T-cell (primary cell): ENCODE measurements at regions not wholly inside any gene's neighbourhood (a gene's known extent, or its start where the extent isn't known, plus 50 kb on each side); places are given as distances from the start of the nearest gene placed in this dataset.

ENCODE experiments used
- ATAC-seq, 4 experiments: fragments of 200-7000 bp in 3 of 4; fragments of 150-1000 bp in 1 of 4; cut with Tn5 transposase; replicated peaks in 1 of 4; 1 replicate in 3 of 4; 2 replicates in 1 of 4; pipeline ENCODE4 v1.10.0; 2021; ENCODE audit warnings: moderate library complexity in 3 of 4, mild to moderate bottlenecking in 2 of 4, moderate number of reproducible peaks in 1 of 4
- CTCF ChIA-PET, 2 donors: fragments of 300-600 bp; sonication (Branson Sonifier 250); formaldehyde crosslinking; loops; one replicate each; lab custom pipeline; 2022; ENCODE audit warnings: antibody characterized with exemption in 2 of 2; lab: Charles Lee
- POLR2A ChIA-PET, 2 donors: fragments of 300-600 bp; sonication (Branson Sonifier 250); formaldehyde crosslinking; loops; one replicate each; lab custom pipeline; 2022; ENCODE audit warnings: antibody characterized with exemption in 2 of 2; lab: Charles Lee
- DNase-seq, 35 experiments: peaks; one replicate each; pipeline versions ENCODE4 v3.0.0 to v3.0.0-alpha.2; 2013 to 2023
- H3K27ac ChIP-seq: one replicate; pipeline ENCODE4 v1.5.1; 2013; ENCODE audit warnings: low read length
- H3K27me3 ChIP-seq, 2 experiments: replicated peaks in 1 of 2; 1 replicate in 1 of 2; 2 replicates in 1 of 2; pipeline versions ENCODE4 v1.6.1 to v1.7.0; 2013; ENCODE audit warnings: low read length in 1 of 2, mixed read lengths in 1 of 2; ENCODE audit not compliant: control insufficient read depth in 2 of 2, insufficient read depth in 2 of 2; ENCODE audit errors: extremely low read depth in 1 of 2
- H3K36me3 ChIP-seq, 2 donors: 1 replicate in 1 of 2; 2 replicates in 1 of 2; pipeline versions ENCODE4 v1.6.1 to v1.7.0; 2013; ENCODE audit warnings: low read length in 1 of 2; ENCODE audit not compliant: control insufficient read depth in 2 of 2, insufficient read depth in 1 of 2; ENCODE audit errors: extremely low read depth in 1 of 2
- H3K4me1 ChIP-seq, 2 experiments: 1 replicate in 1 of 2; 2 replicates in 1 of 2; pipeline versions ENCODE4 v1.6.1 to v1.7.0; 2013; ENCODE audit warnings: low read length in 2 of 2, mixed read lengths in 1 of 2; ENCODE audit not compliant: insufficient read depth in 2 of 2, control insufficient read depth in 1 of 2; ENCODE audit errors: extremely low read depth in 1 of 2
- H3K4me3 ChIP-seq, 2 donors: 1 replicate in 1 of 2; 2 replicates in 1 of 2; pipeline versions ENCODE4 v1.5.1 to v1.7.0; 2013; ENCODE audit warnings: mild to moderate bottlenecking in 2 of 2, low read length in 1 of 2, moderate library complexity in 1 of 2; ENCODE audit not compliant: control insufficient read depth in 1 of 2; ENCODE audit errors: extremely low read depth in 1 of 2
- H3K9me3 ChIP-seq: 2 replicates; pipeline ENCODE4 v1.7.0; 2013
- H3K27ac Mint-ChIP-seq, 2 donors: one replicate each; pipeline ENCODE4 v1.8.0; 2020 to 2021; ENCODE audit warnings: mild to moderate bottlenecking in 2 of 2, mixed read lengths in 2 of 2
- H3K27me3 Mint-ChIP-seq, 2 donors: one replicate each; pipeline ENCODE4 v1.8.0; 2021 to 2022; ENCODE audit warnings: mixed read lengths in 2 of 2
- H3K36me3 Mint-ChIP-seq: one replicate; pipeline ENCODE4 v1.8.0; 2021; ENCODE audit warnings: mixed read lengths
- H3K4me1 Mint-ChIP-seq, 3 donors: one replicate each; pipeline ENCODE4 v1.8.0; 2020 to 2022; ENCODE audit warnings: mixed read lengths in 3 of 3, mild to moderate bottlenecking in 1 of 3
- H3K4me3 Mint-ChIP-seq, 3 donors: one replicate each; pipeline ENCODE4 v1.8.0; 2020 to 2022; ENCODE audit warnings: mild to moderate bottlenecking in 3 of 3, mixed read lengths in 3 of 3, moderate library complexity in 3 of 3
- H3K9me3 Mint-ChIP-seq, 3 donors: one replicate each; pipeline ENCODE4 v1.8.0; 2020 to 2022; ENCODE audit warnings: mixed read lengths in 3 of 3
- WGBS: methylation state at CpG from one replicate; pipeline ENCODE4 v1.1.5; 2013; ENCODE audit warnings: missing lambda C conversion rate; ENCODE audit not compliant: insufficient coverage; 5-methylcytosine and 5-hydroxymethylcytosine counted together

DNA sequence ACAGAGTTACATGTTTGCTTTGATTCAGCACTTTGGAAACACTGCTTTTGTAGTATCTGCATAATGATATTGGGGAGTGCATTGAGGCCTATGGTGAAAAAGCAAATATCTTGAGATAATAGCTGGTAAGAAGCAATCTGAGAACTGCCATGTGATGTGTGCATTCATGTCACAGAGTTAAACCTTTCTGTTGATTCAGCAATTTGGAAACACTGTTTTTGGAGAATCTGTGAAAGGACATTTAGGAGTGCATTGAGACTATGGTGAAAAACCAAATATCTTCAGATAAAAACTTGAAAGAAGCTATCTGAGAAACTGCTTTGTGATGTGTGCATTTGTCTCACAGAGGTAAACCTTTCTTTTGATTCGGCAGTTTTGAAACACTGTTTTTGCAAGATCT lies 346.8 kb downstream of the OR4C45 start:
- no peaks in the 10 kb centered on the region for H3K27me3 Mint-ChIP-seq
- ChIA-PET CTCF (no interaction called here), POLR2A (no interaction called here)
- no peak overlapping the region for H3K27ac Mint-ChIP-seq
- H3K4me3 ChIP-seq: no peak overlapping the region
- no peaks in the 10 kb centered on the region for H3K36me3 ChIP-seq
- peaks cover 8% of the 10 kb centered on the region for H3K9me3 ChIP-seq
- no peaks in the 10 kb centered on the region for H3K4me1 ChIP-seq
- H3K9me3 Mint-ChIP-seq: peaks cover 6 to 39% (median 27%) of the 10 kb centered on the region in 3 donors
- no peak for ATAC-seq
- no peaks in the 10 kb centered on the region for H3K27me3 ChIP-seq
- H3K4me3 Mint-ChIP-seq: no peak overlapping the region
- H3K27ac ChIP-seq: no peak overlapping the region
- H3K36me3 Mint-ChIP-seq: no peaks in the 10 kb centered on the region
- DNase-seq: no peak
- no peaks in the 10 kb centered on the region for H3K4me1 Mint-ChIP-seq
- 100% methylated on average over 1 of the region's 1 CpG for WGBS

DNA sequence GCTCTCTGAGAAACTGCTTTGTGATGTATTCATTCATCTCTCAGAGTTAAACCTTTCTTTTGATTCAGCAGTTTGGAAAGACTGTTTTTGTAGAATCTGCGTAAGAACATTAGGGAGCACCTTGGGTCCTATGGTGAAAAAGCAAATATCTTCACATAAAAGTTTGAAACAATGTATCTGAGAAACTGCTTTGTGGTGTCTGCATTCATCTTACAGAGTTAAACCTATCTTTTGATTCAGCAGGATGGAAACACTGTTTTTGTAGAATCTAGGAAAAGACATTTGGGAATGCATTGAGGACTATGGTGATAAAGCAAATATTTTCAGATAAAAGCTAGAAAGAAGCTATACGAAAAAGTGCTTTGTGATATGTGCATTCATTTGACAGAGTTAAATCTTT lies 361.3 kb downstream of the OR4C45 start:
- Mint-ChIP-seq H3K4me1 (no peaks in the 10 kb centered on the region), H3K4me3 (no peak overlapping the region), H3K36me3 (no peaks in the 10 kb centered on the region), H3K27ac (no peak overlapping the region), H3K27me3 (no peaks in the 10 kb centered on the region), H3K9me3 (peaks cover 16 to 59% (median 17%) of the 10 kb centered on the region in 3 donors)
- Histone ChIP-seq H3K4me1 (no peaks in the 10 kb centered on the region), H3K36me3 (no peaks in the 10 kb centered on the region), H3K27me3 (no peaks in the 10 kb centered on the region), H3K4me3 (no peak overlapping the region), H3K27ac (no peak overlapping the region), H3K9me3 (peaks cover 5% of the 10 kb centered on the region)
- WGBS: 83% methylated on average over 1 of the region's 2 CpGs
- DNase-seq: no peak
- POLR2A ChIA-PET: no interaction called here
- CTCF ChIA-PET: no interaction called here
- no peak for ATAC-seq

DNA sequence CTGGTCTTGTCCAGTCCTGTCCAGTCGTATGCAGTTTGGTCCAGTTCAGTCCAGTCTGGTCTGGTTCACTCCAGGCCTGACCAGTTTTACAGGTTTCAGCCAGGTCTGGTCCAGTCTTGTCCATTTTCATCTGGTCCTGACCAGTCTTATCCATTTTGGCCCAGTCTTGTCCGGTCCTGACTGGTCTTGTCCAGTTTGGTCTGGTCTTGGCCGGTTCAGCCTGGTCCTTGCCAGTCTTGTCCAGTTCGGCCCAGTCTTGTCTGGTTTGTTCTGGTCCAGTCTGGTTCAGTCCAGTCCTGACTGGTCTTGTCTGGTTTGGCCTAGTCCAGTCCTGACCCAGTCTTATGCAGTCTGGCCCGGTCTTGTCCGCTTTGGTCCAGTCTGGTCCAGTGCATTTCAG lies 380.2 kb downstream of the OR4C45 start:
- POLR2A ChIA-PET: no interaction called here
- ATAC-seq (no peak), DNase-seq (no peak)
- no peaks in the 10 kb centered on the region for H3K4me1 Mint-ChIP-seq
- Histone ChIP-seq H3K9me3 (peaks cover 4% of the 10 kb centered on the region), H3K4me1 (no peaks in the 10 kb centered on the region), H3K27me3 (no peaks in the 10 kb centered on the region), H3K27ac (no peak overlapping the region), H3K36me3 (no peaks in the 10 kb centered on the region), H3K4me3 (no peak overlapping the region)
- CTCF ChIA-PET: no interaction called here
- no peaks in the 10 kb centered on the region for H3K36me3 Mint-ChIP-seq
- WGBS: 76% methylated on average over 6 of the region's 6 CpGs
- no peak overlapping the region for H3K4me3 Mint-ChIP-seq
- H3K27ac Mint-ChIP-seq: no peak overlapping the region
- H3K9me3 Mint-ChIP-seq: peaks cover 8 to 30% (median 13%) of the 10 kb centered on the region in 3 donors
- no peaks in the 10 kb centered on the region for H3K27me3 Mint-ChIP-seq

DNA sequence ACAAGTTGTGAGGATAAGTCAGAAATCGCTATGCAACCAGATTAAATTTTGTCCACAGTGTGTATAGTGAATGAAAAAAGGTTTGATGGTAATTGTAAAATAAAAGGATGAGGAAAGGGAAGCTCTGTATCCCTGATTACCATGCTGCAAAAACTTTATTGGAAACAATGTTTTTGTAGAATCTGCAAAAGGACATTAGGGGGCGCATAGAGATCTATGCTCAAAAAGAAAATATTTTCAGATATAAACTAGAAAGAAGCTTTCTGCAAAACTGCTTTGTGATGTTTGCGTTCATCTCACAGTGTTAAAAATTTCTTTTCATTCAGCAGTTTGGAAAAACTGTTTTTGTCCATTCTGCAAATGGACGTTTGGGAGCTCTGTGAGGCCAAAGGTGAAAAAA lies 390.5 kb downstream of the OR4C45 start:
- POLR2A ChIA-PET: no interaction called here

More for the DNA sequence above, 390.5 kb downstream of the OR4C45 start:
- Mint-ChIP-seq H3K27me3 (no peaks in the 10 kb centered on the region), H3K27ac (no peak overlapping the region), H3K36me3 (no peaks in the 10 kb centered on the region), H3K4me1 (no peaks in the 10 kb centered on the region), H3K9me3 (peaks cover 12 to 22% (median 17%) of the 10 kb centered on the region in 3 donors), H3K4me3 (no peak overlapping the region)
- WGBS: no CpG with 5 or more reads among the region's 4 CpGs
- no peaks in the 10 kb centered on the region for H3K27me3 ChIP-seq
- CTCF ChIA-PET: no interaction called here
- no peak overlapping the region for H3K4me3 ChIP-seq
- ATAC-seq (no peak), DNase-seq (no peak)
- no peaks in the 10 kb centered on the region for H3K9me3 ChIP-seq
- no peaks in the 10 kb centered on the region for H3K4me1 ChIP-seq
- no peak overlapping the region for H3K27ac ChIP-seq
- H3K36me3 ChIP-seq: no peaks in the 10 kb centered on the region
